Vagina (tissue), 2 donors: ENCODE measurements at regions not wholly inside any gene's neighbourhood (a gene's known extent, or its start where the extent isn't known, plus 50 kb on each side); places are given as distances from the start of the nearest gene placed in this dataset.

Experiments used
- DNase-seq, 2 donors: peaks; one replicate each; pipeline ENCODE4 v3.0.0-alpha.2; 2017; ENCODE audit errors: extremely low spot score in 2 of 2
- H3K27ac ChIP-seq: fragments of 200-600 bp; sonication (generic); one replicate; pipeline ENCODE4 v1.5.1; 2019
- H3K27me3 ChIP-seq: fragments of 200-600 bp; sonication (generic); one replicate; pipeline ENCODE4 v1.5.1; 2019
- H3K36me3 ChIP-seq, 2 donors: fragments of 200-600 bp; sonication (generic); one replicate each; pipeline ENCODE4 v1.5.1; 2017 to 2019
- H3K4me1 ChIP-seq: fragments of 200-600 bp; sonication (generic); one replicate; pipeline ENCODE4 v1.5.1; 2019
- H3K4me3 ChIP-seq, 2 donors: fragments of 200-600 bp; sonication (generic); 1 replicate in 1 of 2; 2 replicates in 1 of 2; pipeline ENCODE4 v1.5.1; 2016 to 2019
- H3K9me3 ChIP-seq: fragments of 200-600 bp; sonication (generic); one replicate; pipeline ENCODE4 v1.5.1; 2019
- CTCF ChIP-seq, 3 experiments: fragments of 450-650 bp in 2 of 3; fragments of 200-600 bp in 1 of 3; sonication (generic) in 1 of 3; IDR thresholded peaks; one replicate each; pipeline ENCODE4 v1.5.1; 2017 to 2019; ENCODE audit warnings: antibody characterized with exemption in 3 of 3, mild to moderate bottlenecking in 2 of 3, moderate library complexity in 2 of 3
- POLR2A ChIP-seq, 2 donors: fragments of 450-650 bp; IDR thresholded peaks; one replicate each; pipeline ENCODE4 v1.6.1; 2017; ENCODE audit warnings: antibody characterized with exemption in 2 of 2, mild to moderate bottlenecking in 2 of 2, moderate library complexity in 2 of 2
- POLR2AphosphoS5 ChIP-seq, 2 donors: sonication (generic); formaldehyde crosslinking; IDR thresholded peaks; one replicate each; pipeline ENCODE4 v1.9.0; 2017; ENCODE audit warnings: antibody characterized with exemption in 2 of 2, mild to moderate bottlenecking in 2 of 2, low read depth in 1 of 2; ENCODE audit not compliant: insufficient read depth in 1 of 2
- intact Hi-C: fragments of 100-400 bp; cut with DNase I; formaldehyde crosslinking; loops from one replicate; pipeline ENCODE4 v1.15.1; 2023

GRCh38 chr7:68663392-68663791, 934.9 kb upstream of the AUTS2 start:
- H3K4me3 ChIP-seq, result no peak overlapping the region
- TF ChIP-seq POLR2AphosphoS5 (IDR thresholded peaks at IDR 0.05; ENCODE audit: insufficient read depth in 1 of 2, low read depth in 1 of 2), result no peak
- no peak for TF ChIP-seq POLR2A (IDR thresholded peaks at IDR 0.05)
- no peak for TF ChIP-seq CTCF (IDR thresholded peaks at IDR 0.05)
- no peaks in the 10 kb centered on the region for H3K36me3 ChIP-seq
- intact Hi-C loops, result no loop called here
- no peaks in the 10 kb centered on the region for H3K9me3 ChIP-seq
- H3K27me3 ChIP-seq, result no peaks in the 10 kb centered on the region
- no peak for DNase-seq
- H3K27ac ChIP-seq, result no peak overlapping the region
- peaks cover 11% of the 10 kb centered on the region for H3K4me1 ChIP-seq

GRCh38 chr7:68671046-68671445, 927.2 kb upstream of the AUTS2 start:
- no peak for DNase-seq
- no peaks in the 10 kb centered on the region for H3K27me3 ChIP-seq
- H3K36me3 ChIP-seq, result no peaks in the 10 kb centered on the region
- peaks cover 5% of the 10 kb centered on the region for H3K4me1 ChIP-seq
- no peak overlapping the region for H3K4me3 ChIP-seq
- H3K9me3 ChIP-seq, result no peaks in the 10 kb centered on the region
- TF ChIP-seq POLR2A (IDR thresholded peaks at IDR 0.05) (no peak), POLR2AphosphoS5 (IDR thresholded peaks at IDR 0.05; ENCODE audit: insufficient read depth in 1 of 2, low read depth in 1 of 2) (no peak), CTCF (IDR thresholded peaks at IDR 0.05) (no peak)
- intact Hi-C loops, result no loop called here
- H3K27ac ChIP-seq, result no peak overlapping the region

- intact Hi-C loops, result no loop called here
- no peak overlapping the region for H3K27ac ChIP-seq
- TF ChIP-seq POLR2AphosphoS5 (IDR thresholded peaks at IDR 0.05; ENCODE audit: insufficient read depth in 1 of 2, low read depth in 1 of 2), result no peak
- no peak for DNase-seq
- H3K36me3 ChIP-seq, result no peaks in the 10 kb centered on the region
- H3K4me1 ChIP-seq, result no peaks in the 10 kb centered on the region
- no peaks in the 10 kb centered on the region for H3K9me3 ChIP-seq
- H3K27me3 ChIP-seq, result no peaks in the 10 kb centered on the region
- no peak overlapping the region for H3K4me3 ChIP-seq
Measured at GRCh38 chr7:68671671-68672070, 926.6 kb upstream of the AUTS2 start.

- H3K9me3 ChIP-seq, result no peaks in the 10 kb centered on the region
- no peaks in the 10 kb centered on the region for H3K27me3 ChIP-seq
- DNase-seq, result no peak
- no peak overlapping the region for H3K4me3 ChIP-seq
- H3K27ac ChIP-seq, result no peak overlapping the region
- no peaks in the 10 kb centered on the region for H3K36me3 ChIP-seq
- intact Hi-C loops, result no loop called here
- no peak for TF ChIP-seq POLR2A (IDR thresholded peaks at IDR 0.05)
- TF ChIP-seq CTCF (IDR thresholded peaks at IDR 0.05), result no peak
- TF ChIP-seq POLR2AphosphoS5 (IDR thresholded peaks at IDR 0.05; ENCODE audit: insufficient read depth in 1 of 2, low read depth in 1 of 2), result no peak
- no peaks in the 10 kb centered on the region for H3K4me1 ChIP-seq
Measured at GRCh38 chr7:68674826-68675225, 923.4 kb upstream of the AUTS2 start.

- H3K9me3 ChIP-seq, result no peaks in the 10 kb centered on the region
- H3K27ac ChIP-seq, result no peak overlapping the region
- H3K27me3 ChIP-seq, result no peaks in the 10 kb centered on the region
- no peak overlapping the region for H3K4me3 ChIP-seq
- no peaks in the 10 kb centered on the region for H3K4me1 ChIP-seq
- no peak for TF ChIP-seq POLR2AphosphoS5 (IDR thresholded peaks at IDR 0.05; ENCODE audit: insufficient read depth in 1 of 2, low read depth in 1 of 2)
- TF ChIP-seq CTCF (IDR thresholded peaks at IDR 0.05), result no peak
- DNase-seq, result no peak
- intact Hi-C loops, result no loop called here
- no peaks in the 10 kb centered on the region for H3K36me3 ChIP-seq
Measured at GRCh38 chr7:68676813-68677535, 921.3 kb upstream of the AUTS2 start.
